Body of pancreas (tissue), 4 donors: ENCODE measurements at regions not wholly inside any gene's neighbourhood (a gene's known extent, or its start where the extent isn't known, plus 50 kb on each side); places are given as distances from the start of the nearest gene placed in this dataset.

Source experiments
- ATAC-seq: fragments of 150-250 bp; one replicate; pipeline ENCODE4 v1.9.1; 2016
- DNase-seq, 4 donors: peaks; one replicate each; pipeline ENCODE4 v3.0.0-alpha.2; 2019
- H3K27ac ChIP-seq, 4 donors: fragments of 200-600 bp; sonication (generic); 1 replicate in 3 of 4; 2 replicates in 1 of 4; pipeline versions ENCODE4 v1.5.1 to v1.6.1; 2016 to 2019; ENCODE audit warnings: mild to moderate bottlenecking in 1 of 4, mixed read lengths in 1 of 4, moderate library complexity in 1 of 4
- H3K27me3 ChIP-seq, 2 donors: fragments of 200-600 bp; sonication (generic); one replicate each; pipeline ENCODE4 v1.6.0; 2016; ENCODE audit warnings: mild to moderate bottlenecking in 1 of 2
- H3K36me3 ChIP-seq, 2 donors: fragments of 200-600 bp; sonication (generic); replicated peaks in 1 of 2; 2 replicates each; pipeline ENCODE4 v1.5.1; 2016; ENCODE audit warnings: low read depth in 2 of 2; ENCODE audit not compliant: insufficient read depth in 1 of 2
- H3K4me1 ChIP-seq: fragments of 200-600 bp; sonication (generic); one replicate; pipeline ENCODE4 v1.6.0; 2016
- H3K4me3 ChIP-seq, 2 donors: fragments of 200-600 bp; sonication (generic); 1 replicate in 1 of 2; 2 replicates in 1 of 2; pipeline ENCODE4 v1.5.1; 2016 to 2019
- H3K9me3 ChIP-seq, 3 donors: fragments of 200-600 bp; sonication (generic); 1 replicate in 2 of 3; 2 replicates in 1 of 3; pipeline ENCODE4 v1.5.1; 2016
- POLR2A ChIP-seq, 3 donors: fragments of 450-650 bp; IDR thresholded peaks; one replicate each; pipeline ENCODE4 v1.6.1; 2016; ENCODE audit warnings: antibody characterized with exemption in 3 of 3, mild to moderate bottlenecking in 2 of 3
- WGBS, 2 donors: methylation state at CpG; one replicate each; pipeline ENCODE4 v1.1.5; 2017; 5-methylcytosine and 5-hydroxymethylcytosine counted together
- intact Hi-C: fragments of 100-400 bp; cut with DNase I; formaldehyde crosslinking; loops from one replicate; pipeline ENCODE4 v1.15.1; 2023
- TF ChIP-seq, protein P1 (sequence below), 7 experiments: fragments of 450-650 bp in 4 of 7; fragments of 200-600 bp in 3 of 7; sonication (generic) in 3 of 7; IDR thresholded peaks; one replicate each; pipeline ENCODE4 v1.5.1; 2016 to 2019; ENCODE audit warnings: antibody characterized with exemption in 7 of 7

GRCh38 chr22:27024982-27025381, 367.6 kb downstream of the MIAT start:
- H3K4me3 ChIP-seq = no peak overlapping the region
- no peaks in the 10 kb centered on the region for H3K9me3 ChIP-seq
- intact Hi-C loops = no loop called here
- 58 to 67% methylated on average over 1 of the region's 1 CpG for WGBS, 2 donors
- H3K27me3 ChIP-seq = no peaks in the 10 kb centered on the region
- no peak for ATAC-seq
- DNase-seq = no peak
- TF ChIP-seq, protein P1, sequence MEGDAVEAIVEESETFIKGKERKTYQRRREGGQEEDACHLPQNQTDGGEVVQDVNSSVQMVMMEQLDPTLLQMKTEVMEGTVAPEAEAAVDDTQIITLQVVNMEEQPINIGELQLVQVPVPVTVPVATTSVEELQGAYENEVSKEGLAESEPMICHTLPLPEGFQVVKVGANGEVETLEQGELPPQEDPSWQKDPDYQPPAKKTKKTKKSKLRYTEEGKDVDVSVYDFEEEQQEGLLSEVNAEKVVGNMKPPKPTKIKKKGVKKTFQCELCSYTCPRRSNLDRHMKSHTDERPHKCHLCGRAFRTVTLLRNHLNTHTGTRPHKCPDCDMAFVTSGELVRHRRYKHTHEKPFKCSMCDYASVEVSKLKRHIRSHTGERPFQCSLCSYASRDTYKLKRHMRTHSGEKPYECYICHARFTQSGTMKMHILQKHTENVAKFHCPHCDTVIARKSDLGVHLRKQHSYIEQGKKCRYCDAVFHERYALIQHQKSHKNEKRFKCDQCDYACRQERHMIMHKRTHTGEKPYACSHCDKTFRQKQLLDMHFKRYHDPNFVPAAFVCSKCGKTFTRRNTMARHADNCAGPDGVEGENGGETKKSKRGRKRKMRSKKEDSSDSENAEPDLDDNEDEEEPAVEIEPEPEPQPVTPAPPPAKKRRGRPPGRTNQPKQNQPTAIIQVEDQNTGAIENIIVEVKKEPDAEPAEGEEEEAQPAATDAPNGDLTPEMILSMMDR (IDR thresholded peaks at IDR 0.05) = no peak
- no peak for TF ChIP-seq POLR2A (IDR thresholded peaks at IDR 0.05)
- H3K36me3 ChIP-seq = no peaks in the 10 kb centered on the region
- no peaks in the 10 kb centered on the region for H3K4me1 ChIP-seq
- H3K27ac ChIP-seq = no peak overlapping the region

- Histone ChIP-seq H3K9me3 (no peaks in the 10 kb centered on the region), H3K36me3 (no peaks in the 10 kb centered on the region), H3K4me3 (no peak overlapping the region), H3K27ac (no peak overlapping the region), H3K27me3 (no peaks in the 10 kb centered on the region), H3K4me1 (peaks cover 7% of the 10 kb centered on the region)
- 67 to 78% methylated on average over 3 of the region's 3 CpGs for WGBS, 2 donors
- TF ChIP-seq, protein P1 (IDR thresholded peaks at IDR 0.05) = no peak
- no peak for TF ChIP-seq POLR2A (IDR thresholded peaks at IDR 0.05)
- intact Hi-C loops = no loop called here
- DNase-seq (no peak), ATAC-seq (no peak)
Observed at GRCh38 chr22:27028093-27028492, 370.7 kb downstream of the MIAT start.

- WGBS, 2 donors = 87 to 89% methylated on average over 1 of the region's 1 CpG
- DNase-seq (no peak), ATAC-seq (no peak)
- H3K27ac ChIP-seq = no peak overlapping the region
- no peak for TF ChIP-seq POLR2A (IDR thresholded peaks at IDR 0.05)
- TF ChIP-seq, protein P1 (IDR thresholded peaks at IDR 0.05) = no peak
- intact Hi-C loops = no loop called here
- H3K36me3 ChIP-seq = no peaks in the 10 kb centered on the region
- H3K9me3 ChIP-seq = no peaks in the 10 kb centered on the region
- no peaks in the 10 kb centered on the region for H3K27me3 ChIP-seq
- H3K4me3 ChIP-seq = no peak overlapping the region
- H3K4me1 ChIP-seq = peaks cover 7% of the 10 kb centered on the region
Observed at GRCh38 chr22:27029584-27030130, 372.3 kb downstream of the MIAT start.

GRCh38 chr22:27032091-27032761, 374.8 kb downstream of the MIAT start:
- intact Hi-C loops = no loop called here
- TF ChIP-seq, protein P1 (IDR thresholded peaks at IDR 0.05) = peak in 1 of 7 experiments; percentile 18
- no peak for TF ChIP-seq POLR2A (IDR thresholded peaks at IDR 0.05)
- Histone ChIP-seq H3K27me3 (no peaks in the 10 kb centered on the region), H3K27ac (no peak overlapping the region), H3K36me3 (no peaks in the 10 kb centered on the region), H3K4me1 (peaks cover 7% of the 10 kb centered on the region), H3K9me3 (no peaks in the 10 kb centered on the region), H3K4me3 (no peak overlapping the region)
- ATAC-seq = peak; percentile 24
- 47 to 67% methylated on average over 6 to 29 of the region's 29 CpGs for WGBS, 2 donors
- peak; percentile 8 to 46 (median 22) for DNase-seq
